SJSA1 (cell line): ENCODE measurements at regions not wholly inside any gene's neighbourhood (a gene's known extent, or its start where the extent isn't known, plus 50 kb on each side); places are given as distances from the start of the nearest gene placed in this dataset.

Source experiments
- DNase-seq, 2 experiments: peaks; one replicate each; pipeline ENCODE4 v3.0.0-alpha.2; 2015 to 2020; ENCODE audit warnings: low spot score in 2 of 2, low read depth in 1 of 2
- H3K27ac ChIP-seq: fragments of 250-450 bp; sonication (Bioruptor Pico); 2 replicates; pipeline ENCODE4 v1.5.1; 2020; ENCODE audit warnings: mild to moderate bottlenecking, moderate library complexity
- H3K27me3 ChIP-seq: fragments of 250-450 bp; sonication (Bioruptor Pico); replicated peaks from 2 replicates; pipeline ENCODE4 v1.5.1; 2020; ENCODE audit warnings: mild to moderate bottlenecking, moderate library complexity
- H3K36me3 ChIP-seq: fragments of 250-450 bp; sonication (Bioruptor Pico); 2 replicates; pipeline ENCODE4 v1.5.1; 2020; ENCODE audit warnings: mild to moderate bottlenecking
- H3K4me1 ChIP-seq: fragments of 250-450 bp; sonication (Bioruptor Pico); replicated peaks from 2 replicates; pipeline ENCODE4 v1.6.1; 2021; ENCODE audit warnings: mild to moderate bottlenecking
- H3K4me3 ChIP-seq: fragments of 250-450 bp; sonication (Bioruptor Pico); 2 replicates; pipeline ENCODE4 v1.5.1; 2020; ENCODE audit warnings: mild to moderate bottlenecking
- H3K9me3 ChIP-seq: fragments of 250-450 bp; sonication (Bioruptor Pico); replicated peaks from 2 replicates; pipeline ENCODE4 v1.5.1; 2020; ENCODE audit warnings: mild to moderate bottlenecking

- Histone ChIP-seq H3K27ac (no peak overlapping the region), H3K4me3 (no peak overlapping the region), H3K36me3 (no peaks in the 10 kb centered on the region), H3K9me3 (no peaks in the 10 kb centered on the region), H3K27me3 (no peaks in the 10 kb centered on the region), H3K4me1 (no peaks in the 10 kb centered on the region)
- DNase-seq, result no peak
Measured at GRCh38 chr14:42961509-42961908, 1354.8 kb downstream of the LRFN5 start.

DNA sequence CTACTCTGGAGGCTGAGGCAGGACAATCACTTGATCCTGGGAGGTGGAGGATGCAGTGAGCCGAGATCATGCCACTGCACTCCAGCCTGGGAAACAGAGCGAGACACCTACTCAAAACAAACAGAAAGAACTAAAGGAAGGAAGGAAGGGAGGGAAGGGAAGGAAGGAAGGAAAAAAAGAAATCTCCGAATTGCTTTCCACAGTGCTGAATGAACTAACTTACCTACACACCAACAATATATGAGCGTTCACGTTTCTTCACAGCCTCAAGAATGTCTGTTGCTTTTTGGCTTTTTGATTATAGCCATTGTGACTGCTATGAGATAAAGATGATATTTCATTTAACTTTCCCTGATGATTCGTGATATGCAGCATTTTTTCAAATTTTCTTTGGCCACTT is 1343.7 kb downstream of the LRFN5 start:
- Histone ChIP-seq H3K27me3 (no peaks in the 10 kb centered on the region), H3K36me3 (no peaks in the 10 kb centered on the region), H3K4me1 (no peaks in the 10 kb centered on the region), H3K9me3 (no peaks in the 10 kb centered on the region), H3K4me3 (no peak overlapping the region), H3K27ac (no peak overlapping the region)
- DNase-seq, result no peak

DNA sequence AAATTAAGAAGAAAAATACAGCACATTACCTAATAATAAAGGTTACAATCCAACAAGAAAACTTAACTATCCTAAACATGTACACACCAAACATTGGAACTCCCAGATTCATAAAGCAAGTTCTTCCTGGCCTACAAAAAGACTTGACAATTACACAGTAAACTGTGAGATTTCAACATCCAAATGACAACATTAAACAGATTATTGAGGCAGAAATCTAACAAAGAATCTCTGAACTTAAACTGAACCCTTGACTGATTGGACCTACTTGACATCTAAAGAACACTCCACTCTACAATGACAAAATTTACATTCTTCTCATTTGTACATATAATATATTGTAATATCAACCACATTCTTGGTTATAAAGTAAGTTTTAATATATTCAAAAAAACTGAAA is 1341.3 kb downstream of the LRFN5 start:
- Histone ChIP-seq H3K4me3 (no peak overlapping the region), H3K27me3 (no peaks in the 10 kb centered on the region), H3K9me3 (0 out of 2 replicates have a peak, but pooled peaks cover 3% of the 10 kb centered on the region), H3K27ac (no peak overlapping the region), H3K4me1 (no peaks in the 10 kb centered on the region), H3K36me3 (no peaks in the 10 kb centered on the region)
- no peak for DNase-seq

DNA sequence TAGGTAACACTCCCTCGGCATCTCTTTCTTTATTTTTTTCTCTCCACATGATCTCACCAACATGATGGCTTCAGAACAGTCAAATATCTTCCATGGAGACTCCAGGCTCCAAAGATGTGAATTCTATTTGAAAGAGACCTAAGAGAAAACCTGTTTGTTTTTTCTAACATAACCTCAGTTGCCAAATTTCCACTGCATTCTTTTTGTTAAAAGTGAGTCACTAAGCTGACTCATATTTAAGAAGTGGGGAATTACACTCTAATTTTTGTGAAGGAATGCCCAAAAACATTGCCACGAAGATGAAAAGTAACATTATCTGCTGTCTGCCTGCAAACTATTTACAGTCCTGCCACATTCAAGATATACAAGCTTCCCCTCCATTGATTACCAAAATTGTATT is 1337.6 kb downstream of the LRFN5 start:
- H3K27ac ChIP-seq, result no peak overlapping the region
- H3K4me3 ChIP-seq, result no peak overlapping the region
- no peaks in the 10 kb centered on the region for H3K27me3 ChIP-seq
- 0 out of 2 replicates have a peak, but pooled peaks cover 3% of the 10 kb centered on the region for H3K9me3 ChIP-seq
- no peaks in the 10 kb centered on the region for H3K4me1 ChIP-seq
- H3K36me3 ChIP-seq, result no peaks in the 10 kb centered on the region
- no peak for DNase-seq

- Histone ChIP-seq H3K27me3 (no peaks in the 10 kb centered on the region), H3K4me1 (no peaks in the 10 kb centered on the region), H3K4me3 (no peak overlapping the region), H3K27ac (no peak overlapping the region), H3K36me3 (no peaks in the 10 kb centered on the region), H3K9me3 (0 out of 2 replicates have a peak, but pooled peaks cover 2% of the 10 kb centered on the region)
- no peak for DNase-seq
Measured at GRCh38 chr14:42931308-42931707, 1324.6 kb downstream of the LRFN5 start.

GRCh38 chr14:42929806-42930480 is 1323.3 kb downstream of the LRFN5 start:
- DNase-seq, result no peak
- H3K27ac ChIP-seq, result no peak overlapping the region
- H3K9me3 ChIP-seq, result 0 out of 2 replicates have a peak, but pooled peaks cover 2% of the 10 kb centered on the region
- no peak overlapping the region for H3K4me3 ChIP-seq
- no peaks in the 10 kb centered on the region for H3K36me3 ChIP-seq
- H3K27me3 ChIP-seq, result no peaks in the 10 kb centered on the region
- no peaks in the 10 kb centered on the region for H3K4me1 ChIP-seq

DNA sequence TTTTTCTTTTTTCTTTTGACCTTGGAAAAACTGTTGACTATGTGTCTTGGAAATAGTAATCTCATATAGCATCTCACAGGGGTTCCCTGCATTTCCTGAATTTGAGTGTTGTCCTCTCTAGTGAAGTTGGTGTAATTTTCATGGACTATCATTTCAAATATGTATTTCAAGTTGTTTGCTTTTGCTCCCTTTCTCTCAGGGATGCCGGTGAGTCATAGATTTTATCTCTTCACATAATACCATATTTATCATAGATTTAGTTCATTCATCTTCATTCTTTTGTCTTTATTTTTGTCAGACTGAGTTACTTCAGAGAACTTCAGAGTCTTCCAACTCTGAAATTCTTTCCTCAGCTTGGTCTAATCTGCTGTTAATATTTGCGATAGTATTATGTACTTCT is 1320.6 kb downstream of the LRFN5 start:
- no peak overlapping the region for H3K4me3 ChIP-seq
- H3K27ac ChIP-seq, result no peak overlapping the region
- 0 out of 2 replicates have a peak, but pooled peaks cover 2% of the 10 kb centered on the region for H3K9me3 ChIP-seq
- H3K36me3 ChIP-seq, result no peaks in the 10 kb centered on the region
- no peaks in the 10 kb centered on the region for H3K27me3 ChIP-seq
- no peak for DNase-seq
- H3K4me1 ChIP-seq, result no peaks in the 10 kb centered on the region

DNA sequence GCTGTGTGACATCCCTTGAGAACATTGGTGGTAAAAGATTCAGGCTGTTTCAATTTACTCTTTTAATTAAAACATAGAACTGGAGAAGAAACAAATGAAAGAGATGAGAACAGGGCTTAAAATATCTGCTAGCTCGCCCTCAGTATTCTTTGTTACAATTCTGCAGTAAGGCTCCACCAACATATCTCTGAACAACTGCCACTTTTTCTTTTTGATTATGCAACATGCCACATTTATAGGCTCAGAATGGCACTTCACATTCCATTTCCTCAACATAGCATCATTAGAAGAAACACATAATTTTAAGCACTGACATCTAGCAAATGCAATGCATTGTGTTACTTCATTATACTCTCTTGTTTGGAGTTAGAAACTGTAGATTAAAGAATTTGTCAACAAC is 1315.2 kb downstream of the LRFN5 start:
- H3K4me3 ChIP-seq, result no peak overlapping the region
- H3K36me3 ChIP-seq, result no peaks in the 10 kb centered on the region
- no peaks in the 10 kb centered on the region for H3K9me3 ChIP-seq
- no peaks in the 10 kb centered on the region for H3K4me1 ChIP-seq
- no peaks in the 10 kb centered on the region for H3K27me3 ChIP-seq
- H3K27ac ChIP-seq, result no peak overlapping the region
- no peak for DNase-seq

DNA sequence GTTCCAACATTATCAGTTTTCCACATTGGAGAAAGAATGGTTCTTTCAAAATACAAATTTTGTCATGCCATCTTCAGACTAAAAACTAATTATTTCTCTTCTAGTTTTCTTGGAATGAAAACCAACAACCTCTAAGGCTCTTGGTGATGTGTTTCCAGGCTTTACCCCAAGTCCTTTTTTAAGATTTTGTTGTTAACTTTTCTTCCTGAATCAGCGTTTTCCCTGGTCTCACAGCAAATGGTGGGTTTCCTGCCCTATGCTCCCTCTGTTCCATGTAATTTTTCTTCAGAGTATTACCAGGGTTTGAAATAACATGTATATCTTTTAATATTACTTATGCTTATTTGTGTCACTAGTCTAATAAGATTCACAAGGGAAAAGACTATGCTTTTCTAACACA is 1311.9 kb downstream of the LRFN5 start:
- no peaks in the 10 kb centered on the region for H3K4me1 ChIP-seq
- no peaks in the 10 kb centered on the region for H3K9me3 ChIP-seq
- H3K36me3 ChIP-seq, result no peaks in the 10 kb centered on the region
- H3K27ac ChIP-seq, result no peak overlapping the region
- H3K27me3 ChIP-seq, result no peaks in the 10 kb centered on the region
- no peak overlapping the region for H3K4me3 ChIP-seq
- DNase-seq, result no peak

DNA sequence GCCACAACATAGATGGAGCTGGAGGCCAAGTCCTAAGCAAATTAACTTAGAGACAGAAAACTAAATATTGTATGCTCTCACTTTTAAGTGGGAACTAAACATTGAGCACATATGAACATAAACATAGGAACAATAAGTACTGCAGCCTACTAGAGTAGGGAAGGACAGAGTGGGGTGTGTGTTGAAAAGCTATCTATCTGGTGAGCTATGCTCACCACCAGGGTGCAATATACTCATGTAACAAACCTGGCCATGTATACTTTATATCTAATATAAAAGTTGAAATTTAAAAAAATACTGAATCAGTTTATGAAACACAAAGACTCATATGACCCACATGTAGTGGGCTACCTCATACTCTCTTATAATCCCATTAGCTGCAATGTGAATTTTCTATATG is 1305.0 kb downstream of the LRFN5 start:
- Histone ChIP-seq H3K4me3 (no peak overlapping the region), H3K27me3 (no peaks in the 10 kb centered on the region), H3K4me1 (no peaks in the 10 kb centered on the region), H3K9me3 (no peaks in the 10 kb centered on the region), H3K36me3 (no peaks in the 10 kb centered on the region), H3K27ac (no peak overlapping the region)
- no peak for DNase-seq

- no peak for DNase-seq
- H3K4me1 ChIP-seq, result no peaks in the 10 kb centered on the region
Measured at GRCh38 chr14:42909659-42910058, 1303.0 kb downstream of the LRFN5 start.

GRCh38 chr14:42893183-42893582 is 1286.5 kb downstream of the LRFN5 start:
- Histone ChIP-seq H3K4me3 (no peak overlapping the region), H3K36me3 (no peaks in the 10 kb centered on the region), H3K27ac (no peak overlapping the region), H3K9me3 (no peaks in the 10 kb centered on the region), H3K4me1 (no peaks in the 10 kb centered on the region), H3K27me3 (no peaks in the 10 kb centered on the region)
- no peak for DNase-seq

More at GRCh38 chr14:42909659-42910058, 1303.0 kb downstream of the LRFN5 start:
- Histone ChIP-seq H3K4me3 (no peak overlapping the region), H3K27me3 (no peaks in the 10 kb centered on the region), H3K36me3 (no peaks in the 10 kb centered on the region), H3K27ac (no peak overlapping the region), H3K9me3 (no peaks in the 10 kb centered on the region)

- no peak overlapping the region for H3K4me3 ChIP-seq
- H3K27me3 ChIP-seq, result no peaks in the 10 kb centered on the region
- no peak overlapping the region for H3K27ac ChIP-seq
- no peaks in the 10 kb centered on the region for H3K36me3 ChIP-seq
- H3K9me3 ChIP-seq, result no peaks in the 10 kb centered on the region
- H3K4me1 ChIP-seq, result no peaks in the 10 kb centered on the region
- DNase-seq, result no peak
Measured at GRCh38 chr14:42884100-42884499, 1277.4 kb downstream of the LRFN5 start.

GRCh38 chr14:42877716-42878115 is 1271.0 kb downstream of the LRFN5 start:
- Histone ChIP-seq H3K4me1 (no peaks in the 10 kb centered on the region), H3K4me3 (no peak overlapping the region), H3K27me3 (no peaks in the 10 kb centered on the region), H3K27ac (no peak overlapping the region), H3K9me3 (no peaks in the 10 kb centered on the region; the same call in 1 of the 2 replicates), H3K36me3 (no peaks in the 10 kb centered on the region)
- no peak for DNase-seq

DNA sequence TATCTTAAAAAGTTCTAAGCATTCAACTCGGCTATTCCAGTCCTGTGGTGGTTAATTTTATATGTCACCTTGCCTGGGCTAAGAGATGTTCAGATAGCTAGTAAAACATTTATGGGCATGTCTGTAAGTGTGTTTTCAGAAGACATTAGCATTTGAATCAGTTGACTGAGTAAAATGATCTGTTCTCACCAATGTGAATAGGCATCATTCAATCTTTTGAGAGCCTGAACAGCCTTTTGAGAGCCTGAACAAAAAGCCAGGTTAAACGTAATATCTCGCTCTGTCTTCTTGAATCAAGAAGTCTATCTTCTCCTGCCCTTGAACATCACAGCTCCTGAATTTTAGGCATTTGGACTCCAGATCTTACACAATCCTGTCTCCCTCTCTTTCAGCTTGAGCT is 1266.1 kb downstream of the LRFN5 start:
- DNase-seq, result no peak
- H3K4me1 ChIP-seq, result no peaks in the 10 kb centered on the region
- no peaks in the 10 kb centered on the region for H3K36me3 ChIP-seq
- H3K27me3 ChIP-seq, result no peaks in the 10 kb centered on the region
- no peak overlapping the region for H3K27ac ChIP-seq
- H3K9me3 ChIP-seq, result no peaks in the 10 kb centered on the region; the same call in none of the 2 replicates
- no peak overlapping the region for H3K4me3 ChIP-seq
